NCI-H128 (cell line): ENCODE measurements at regions not wholly inside any gene's neighbourhood (a gene's known extent, or its start where the extent isn't known, plus 50 kb on each side); places are given as distances from the start of the nearest gene placed in this dataset.
"Not testable (repeated sequence)": the region's sequence is repeated elsewhere in the genome, so short reads cannot be mapped to it uniquely, and the experiment has no call there.

ENCODE experiments used
- DNase-seq: peaks from one replicate; lab custom pipeline; 2025; ENCODE audit not compliant: unreplicated experiment; lab: John Stamatoyannopoulos, UW

DNA sequence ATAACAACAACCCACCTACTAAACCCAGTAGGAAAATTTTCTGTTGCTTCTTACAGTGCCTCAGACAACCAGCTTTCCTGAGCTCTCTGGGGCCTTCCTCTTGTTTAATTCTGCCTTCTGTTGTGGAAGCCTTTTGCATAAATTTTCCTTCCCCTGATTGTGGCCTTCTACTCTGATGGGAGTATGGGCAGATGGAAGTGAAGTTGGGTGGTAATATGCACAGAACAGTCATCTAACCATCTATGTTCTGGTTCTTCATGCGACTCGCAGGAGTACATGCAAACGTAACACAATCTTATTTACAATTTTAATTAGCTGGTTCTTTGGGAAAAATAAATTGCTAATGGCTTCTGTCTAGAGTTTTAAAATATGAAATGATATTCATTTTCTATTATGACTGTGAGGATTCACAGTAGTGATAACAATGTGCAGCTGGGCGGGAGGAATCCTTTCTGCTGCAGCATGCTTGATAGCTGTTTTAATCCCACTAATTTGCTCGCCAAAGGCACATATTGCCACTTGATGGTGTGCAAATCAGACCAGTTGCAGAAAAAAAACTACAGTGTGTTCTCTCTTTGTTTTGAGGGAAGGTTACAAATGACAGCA is 311.5 kb upstream of the ROPN1 start:
- DNase-seq = no peak

GRCh38 chr3:124306665-124307064 is 314.7 kb upstream of the ROPN1 start:
- no peak for DNase-seq

- DNase-seq = no peak
These were observed 321.7 kb upstream of the ROPN1 start for GRCh38 chr3:124313621-124314020.

GRCh38 chr3:124315215-124316033 is 323.5 kb upstream of the ROPN1 start:
- DNase-seq = no peak

DNA sequence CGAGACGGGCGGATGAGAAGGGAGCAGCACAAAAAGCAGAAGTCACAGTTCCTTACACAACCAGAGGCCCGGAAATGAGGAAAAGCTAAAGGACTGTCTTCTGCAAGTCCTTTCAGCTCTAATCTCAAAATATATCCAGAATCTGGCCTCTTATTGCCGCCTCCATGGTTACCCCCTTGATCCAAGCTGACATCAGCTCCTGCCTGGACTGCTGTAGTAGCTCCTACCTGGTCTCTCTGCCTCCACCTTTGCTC is 324.0 kb upstream of the ROPN1 start:
- no peak for DNase-seq

DNA sequence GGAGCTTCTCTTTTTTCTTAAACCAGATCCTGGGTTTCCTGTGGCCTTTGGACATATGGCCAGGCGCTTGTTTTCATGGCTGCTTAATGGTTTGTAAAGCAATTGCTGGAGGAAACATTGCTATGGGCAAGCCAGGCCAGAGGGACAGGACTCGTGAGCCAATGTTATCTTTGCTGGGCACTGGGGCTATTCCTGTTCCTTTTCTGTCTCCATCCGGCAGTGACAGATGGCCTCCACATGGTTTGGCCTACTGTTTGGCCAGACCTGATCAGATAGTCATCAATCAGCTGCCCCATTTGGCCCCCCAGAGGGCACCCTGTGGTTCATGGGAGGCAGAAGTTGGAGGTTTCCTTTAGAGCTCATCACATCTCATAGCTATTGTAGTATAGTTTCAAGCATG is 326.1 kb upstream of the ROPN1 start:
- no peak for DNase-seq

GRCh38 chr3:124318656-124319055 is 326.7 kb upstream of the ROPN1 start:
- no peak for DNase-seq

GRCh38 chr3:124320976-124321375 is 329.1 kb upstream of the ROPN1 start:
- DNase-seq = no peak

DNA sequence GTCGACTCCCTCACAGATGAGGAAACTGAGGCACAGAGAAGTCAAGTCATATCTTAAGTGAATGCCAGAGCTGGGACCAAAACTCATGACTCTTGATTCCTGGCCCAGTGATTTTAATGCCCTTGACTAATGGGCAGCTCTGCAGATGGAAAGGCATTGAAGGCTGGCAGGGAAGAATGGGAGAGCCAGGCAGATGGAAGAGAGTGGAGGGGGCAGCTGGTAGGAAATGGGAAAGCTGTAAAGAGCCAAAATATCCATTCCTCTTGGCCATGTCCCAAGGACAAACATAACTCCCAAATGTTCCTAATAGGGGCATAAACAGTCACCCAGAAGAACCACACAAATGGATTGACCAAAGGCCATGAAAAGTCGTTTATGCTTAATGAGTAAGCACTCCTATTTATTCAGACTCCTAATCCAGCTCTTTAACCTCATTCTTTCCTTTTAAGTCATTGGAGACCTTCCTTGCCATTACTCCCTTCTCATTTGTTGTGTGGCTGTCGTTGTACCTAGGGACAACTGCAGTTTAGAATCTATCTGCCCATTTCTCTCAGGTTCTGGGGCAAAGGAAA is 330.5 kb upstream of the ROPN1 start:
- no peak for DNase-seq

- DNase-seq = no peak
These were observed 331.0 kb upstream of the ROPN1 start for GRCh38 chr3:124322966-124323365.

DNA sequence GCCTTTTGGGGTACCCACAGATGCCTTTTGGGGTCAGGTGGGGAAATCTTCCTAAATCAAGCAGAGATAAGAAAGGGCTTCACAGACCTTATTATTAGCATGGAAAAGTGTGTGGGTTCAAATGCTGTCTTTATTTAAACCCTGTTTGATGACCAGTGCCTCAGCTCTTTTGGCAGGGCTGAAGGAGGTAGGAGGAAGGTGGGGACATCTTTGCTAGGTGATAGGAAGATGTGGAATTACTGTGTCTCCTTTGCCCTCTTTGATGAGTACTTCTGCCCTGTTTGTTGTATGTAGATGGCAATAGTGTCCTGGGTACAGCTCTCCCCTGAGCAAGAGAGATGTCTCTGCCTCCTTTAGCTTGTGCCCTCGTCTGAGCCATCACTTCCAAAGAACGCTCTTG is 333.3 kb upstream of the ROPN1 start:
- DNase-seq = no peak

GRCh38 chr3:124329723-124330122 is 337.8 kb upstream of the ROPN1 start:
- DNase-seq = no peak

DNA sequence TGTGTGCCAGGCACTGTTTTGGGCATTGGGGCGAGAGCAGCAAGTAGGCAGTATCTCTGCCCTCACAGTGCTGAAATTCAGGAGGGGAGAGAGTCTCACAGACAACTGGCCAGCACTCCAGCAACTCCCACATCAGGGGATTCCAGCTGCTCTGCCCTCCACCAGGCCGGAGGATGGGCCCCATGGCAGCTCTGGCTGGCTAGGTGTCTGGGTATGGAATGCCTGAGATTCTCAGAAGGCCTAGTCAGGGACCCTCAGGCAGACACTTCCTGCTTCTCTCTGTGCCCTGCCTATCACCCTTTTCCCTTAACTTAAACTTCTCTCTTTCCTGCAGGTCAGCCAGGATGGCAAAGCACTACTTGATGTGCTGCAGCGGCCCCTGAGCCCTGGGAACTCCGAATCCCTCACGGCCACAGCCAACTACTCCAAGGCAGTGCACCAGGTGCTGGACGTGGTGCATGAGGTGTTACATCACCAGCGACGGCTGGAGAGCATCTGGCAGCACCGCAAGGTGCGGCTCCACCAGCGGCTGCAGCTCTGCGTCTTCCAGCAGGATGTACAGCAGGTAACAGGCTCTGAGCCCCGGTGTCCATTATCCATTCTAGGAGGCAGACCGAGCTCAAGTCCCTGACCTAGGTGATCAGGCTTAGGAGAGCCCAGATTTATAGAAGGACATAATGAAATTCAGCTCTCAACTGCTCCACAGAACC is 342.2 kb upstream of the ROPN1 start:
- no peak for DNase-seq

- no peak for DNase-seq
These were observed 344.2 kb upstream of the ROPN1 start for GRCh38 chr3:124336067-124336656.

- DNase-seq = no peak
These were observed 353.9 kb upstream of the ROPN1 start for GRCh38 chr3:124345845-124346244.

- no peak for DNase-seq
These were observed 354.6 kb upstream of the ROPN1 start for GRCh38 chr3:124346487-124346886.

- DNase-seq = no peak
These were observed 355.5 kb upstream of the ROPN1 start for GRCh38 chr3:124347418-124347817.

GRCh38 chr3:124348555-124348954 is 356.6 kb upstream of the ROPN1 start:
- not testable (repeated sequence) for DNase-seq

GRCh38 chr3:124351430-124352148 is 359.7 kb upstream of the ROPN1 start:
- peak; percentile 46 for DNase-seq

DNA sequence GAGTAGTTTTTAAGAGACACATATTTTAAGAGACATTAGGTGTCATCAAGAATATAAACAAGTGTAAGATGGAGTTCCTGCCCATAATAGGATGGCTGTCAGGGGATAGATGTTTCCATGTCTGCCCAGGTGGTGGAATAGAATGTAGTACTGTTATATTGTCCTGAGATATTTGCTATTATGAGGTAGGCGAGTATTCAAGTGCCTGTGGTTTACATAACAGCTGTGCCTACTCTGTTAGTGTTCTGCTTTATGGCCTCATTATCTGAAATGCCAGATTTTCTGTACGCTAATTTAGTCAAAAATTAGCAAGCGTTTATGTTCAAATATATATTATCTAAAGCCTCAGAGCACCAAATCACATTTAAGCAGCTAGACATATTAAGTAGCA is 360.2 kb upstream of the ROPN1 start:
- DNase-seq = no peak

GRCh38 chr3:124353691-124354090 is 361.8 kb upstream of the ROPN1 start:
- no peak for DNase-seq
